HEK293T (cell line): ENCODE measurements at regions not wholly inside any gene's neighbourhood (a gene's known extent, or its start where the extent isn't known, plus 50 kb on each side); places are given as distances from the start of the nearest gene placed in this dataset.

ENCODE experiments used
- ELF4 ChIP-seq: fragments of 450-650 bp; IDR thresholded peaks from 2 replicates; pipeline ENCODE4 v1.6.1; 2017; ENCODE audit warnings: antibody characterized with exemption
- FOXA1 ChIP-seq: fragments of 450-650 bp; IDR thresholded peaks from 2 replicates; pipeline ENCODE4 v1.6.1; 2016; ENCODE audit warnings: mild to moderate bottlenecking
- FOXK2 ChIP-seq: fragments of 450-650 bp; IDR thresholded peaks from 2 replicates; pipeline ENCODE4 v1.6.1; 2016; ENCODE audit warnings: mild to moderate bottlenecking
- FOXM1 ChIP-seq: fragments of 450-650 bp; IDR thresholded peaks from 2 replicates; pipeline ENCODE4 v1.6.1; 2017; ENCODE audit warnings: mild to moderate bottlenecking, borderline replicate concordance
- HDGF ChIP-seq: fragments of 450-650 bp; IDR thresholded peaks from 2 replicates; pipeline ENCODE4 v1.6.1; 2017; ENCODE audit warnings: antibody characterized with exemption, borderline replicate concordance
- L3MBTL2 ChIP-seq: fragments of 450-650 bp; conservative IDR thresholded peaks from 2 replicates; pipeline ENCODE4 v1.6.1; 2016; ENCODE audit warnings: mild to moderate bottlenecking
- SP1 ChIP-seq: fragments of 450-650 bp; IDR thresholded peaks from 2 replicates; pipeline ENCODE4 v1.6.1; 2017
- SUZ12 ChIP-seq: fragments of 450-650 bp; IDR thresholded peaks from 2 replicates; pipeline ENCODE4 v1.6.1; 2016; ENCODE audit warnings: mild to moderate bottlenecking

GRCh38 chr2:51581636-51582267 lies 549.8 kb upstream of the NRXN1 start:
- TF ChIP-seq FOXM1 (no peak), ELF4 (no peak), L3MBTL2 (no peak), FOXK2 (no peak), SP1 (no peak), FOXA1 (no peak), SUZ12 (no peak), HDGF (no peak)
